Breast epithelium (tissue), 3 donors: ENCODE measurements at regions not wholly inside any gene's neighbourhood (a gene's known extent, or its start where the extent isn't known, plus 50 kb on each side); places are given as distances from the start of the nearest gene placed in this dataset.

Source experiments
- POLR2A ChIP-seq: fragments of 450-650 bp; IDR thresholded peaks from one replicate; pipeline ENCODE4 v1.6.1; 2016; ENCODE audit warnings: antibody characterized with exemption, mild to moderate bottlenecking, moderate library complexity
- TF ChIP-seq, protein P1 (sequence below), 3 donors: fragments of 450-650 bp; IDR thresholded peaks; one replicate each; pipeline ENCODE4 v1.5.1; 2016 to 2017; ENCODE audit warnings: antibody characterized with exemption in 3 of 3, mild to moderate bottlenecking in 3 of 3, moderate library complexity in 3 of 3

DNA sequence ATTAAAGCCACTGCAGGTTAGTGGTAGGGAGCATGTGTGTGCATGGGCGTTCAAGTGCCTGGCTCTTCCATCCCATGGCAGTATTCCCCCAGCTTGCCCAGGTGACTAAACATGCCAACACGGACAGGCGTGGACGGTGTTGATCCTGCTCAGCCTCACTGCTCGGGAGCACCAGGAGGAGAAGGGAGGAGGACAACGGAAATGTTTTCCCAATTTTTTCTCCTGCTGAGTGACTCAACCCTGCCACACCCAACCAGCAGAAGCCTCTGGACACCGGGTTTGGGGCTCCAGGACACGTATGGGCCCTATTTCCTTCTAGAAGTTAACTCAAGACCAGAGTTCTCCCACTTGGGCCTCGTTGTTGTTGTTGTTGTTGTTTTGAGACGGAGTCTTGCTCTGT, 139.1 kb downstream of the CYP26B1 start:
- TF ChIP-seq, protein P1, sequence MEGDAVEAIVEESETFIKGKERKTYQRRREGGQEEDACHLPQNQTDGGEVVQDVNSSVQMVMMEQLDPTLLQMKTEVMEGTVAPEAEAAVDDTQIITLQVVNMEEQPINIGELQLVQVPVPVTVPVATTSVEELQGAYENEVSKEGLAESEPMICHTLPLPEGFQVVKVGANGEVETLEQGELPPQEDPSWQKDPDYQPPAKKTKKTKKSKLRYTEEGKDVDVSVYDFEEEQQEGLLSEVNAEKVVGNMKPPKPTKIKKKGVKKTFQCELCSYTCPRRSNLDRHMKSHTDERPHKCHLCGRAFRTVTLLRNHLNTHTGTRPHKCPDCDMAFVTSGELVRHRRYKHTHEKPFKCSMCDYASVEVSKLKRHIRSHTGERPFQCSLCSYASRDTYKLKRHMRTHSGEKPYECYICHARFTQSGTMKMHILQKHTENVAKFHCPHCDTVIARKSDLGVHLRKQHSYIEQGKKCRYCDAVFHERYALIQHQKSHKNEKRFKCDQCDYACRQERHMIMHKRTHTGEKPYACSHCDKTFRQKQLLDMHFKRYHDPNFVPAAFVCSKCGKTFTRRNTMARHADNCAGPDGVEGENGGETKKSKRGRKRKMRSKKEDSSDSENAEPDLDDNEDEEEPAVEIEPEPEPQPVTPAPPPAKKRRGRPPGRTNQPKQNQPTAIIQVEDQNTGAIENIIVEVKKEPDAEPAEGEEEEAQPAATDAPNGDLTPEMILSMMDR (IDR thresholded peaks at IDR 0.05), result no peak
- no peak for TF ChIP-seq POLR2A
